ENCODE measurements at regions not wholly inside any gene's neighbourhood (a gene's known extent, or its start where the extent isn't known, plus 50 kb on each side); places are given as distances from the start of the nearest gene placed in this dataset.

DNA sequence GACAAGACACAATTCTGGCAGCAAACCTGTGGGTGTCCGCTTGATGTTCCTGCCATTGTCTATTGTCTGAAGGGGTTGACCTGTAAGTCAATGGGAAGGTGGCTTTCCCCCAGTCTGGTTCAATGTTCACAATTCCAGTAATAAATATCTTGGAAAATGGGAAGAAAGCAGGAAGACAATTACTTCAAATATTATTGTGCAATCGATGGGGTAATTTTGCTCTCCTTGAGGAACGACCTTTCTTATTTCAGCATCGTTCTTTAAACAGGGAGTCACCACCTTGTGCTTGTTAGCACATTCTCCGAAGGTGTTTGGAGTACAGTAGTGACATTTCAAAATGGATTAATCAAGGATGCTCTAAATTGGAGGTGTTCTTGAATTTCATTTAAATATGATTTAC is 136.9 kb downstream of the BTBD3 start:
- TF ChIP-seq, protein P1, sequence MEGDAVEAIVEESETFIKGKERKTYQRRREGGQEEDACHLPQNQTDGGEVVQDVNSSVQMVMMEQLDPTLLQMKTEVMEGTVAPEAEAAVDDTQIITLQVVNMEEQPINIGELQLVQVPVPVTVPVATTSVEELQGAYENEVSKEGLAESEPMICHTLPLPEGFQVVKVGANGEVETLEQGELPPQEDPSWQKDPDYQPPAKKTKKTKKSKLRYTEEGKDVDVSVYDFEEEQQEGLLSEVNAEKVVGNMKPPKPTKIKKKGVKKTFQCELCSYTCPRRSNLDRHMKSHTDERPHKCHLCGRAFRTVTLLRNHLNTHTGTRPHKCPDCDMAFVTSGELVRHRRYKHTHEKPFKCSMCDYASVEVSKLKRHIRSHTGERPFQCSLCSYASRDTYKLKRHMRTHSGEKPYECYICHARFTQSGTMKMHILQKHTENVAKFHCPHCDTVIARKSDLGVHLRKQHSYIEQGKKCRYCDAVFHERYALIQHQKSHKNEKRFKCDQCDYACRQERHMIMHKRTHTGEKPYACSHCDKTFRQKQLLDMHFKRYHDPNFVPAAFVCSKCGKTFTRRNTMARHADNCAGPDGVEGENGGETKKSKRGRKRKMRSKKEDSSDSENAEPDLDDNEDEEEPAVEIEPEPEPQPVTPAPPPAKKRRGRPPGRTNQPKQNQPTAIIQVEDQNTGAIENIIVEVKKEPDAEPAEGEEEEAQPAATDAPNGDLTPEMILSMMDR (IDR thresholded peaks at IDR 0.05; ENCODE audit: insufficient read depth, low read depth, low read length, missing control alignments): no peak
- no peak overlapping the region for H3K4me3 ChIP-seq (ENCODE audit: low read depth, low read length)
- no peak for DNase-seq (ENCODE audit: low read depth)

DNA sequence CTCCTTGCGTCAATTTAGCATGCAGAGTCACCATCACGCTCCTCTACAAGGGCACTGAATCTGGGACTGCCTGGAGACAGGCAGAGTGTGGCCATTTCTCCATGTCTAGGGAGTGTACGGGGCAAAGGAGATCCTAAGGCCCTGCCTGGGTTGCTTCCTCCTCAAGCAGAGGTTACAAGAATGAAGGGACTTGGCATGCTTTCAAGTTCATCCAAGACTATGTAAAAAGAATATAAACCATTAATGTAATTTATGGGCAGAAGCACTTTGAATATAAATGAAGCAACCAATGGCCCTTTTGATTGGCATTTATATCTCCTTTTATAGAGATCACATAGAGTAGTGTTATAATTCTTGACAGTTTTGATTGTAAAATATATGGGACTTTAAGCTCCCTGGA is 137.5 kb downstream of the BTBD3 start:
- DNase-seq (ENCODE audit: low read depth): no peak
- H3K4me3 ChIP-seq (ENCODE audit: low read depth, low read length): no peak overlapping the region
- TF ChIP-seq, protein P1 (IDR thresholded peaks at IDR 0.05; ENCODE audit: insufficient read depth, low read depth, low read length, missing control alignments): no peak

- no peak overlapping the region for H3K4me3 ChIP-seq (ENCODE audit: low read depth, low read length)
- TF ChIP-seq, protein P1 (IDR thresholded peaks at IDR 0.05; ENCODE audit: insufficient read depth, low read depth, low read length, missing control alignments): no peak
- no peak for DNase-seq (ENCODE audit: low read depth)
Observed at GRCh38 chr20:12056839-12057238, 139.1 kb downstream of the BTBD3 start.

DNA sequence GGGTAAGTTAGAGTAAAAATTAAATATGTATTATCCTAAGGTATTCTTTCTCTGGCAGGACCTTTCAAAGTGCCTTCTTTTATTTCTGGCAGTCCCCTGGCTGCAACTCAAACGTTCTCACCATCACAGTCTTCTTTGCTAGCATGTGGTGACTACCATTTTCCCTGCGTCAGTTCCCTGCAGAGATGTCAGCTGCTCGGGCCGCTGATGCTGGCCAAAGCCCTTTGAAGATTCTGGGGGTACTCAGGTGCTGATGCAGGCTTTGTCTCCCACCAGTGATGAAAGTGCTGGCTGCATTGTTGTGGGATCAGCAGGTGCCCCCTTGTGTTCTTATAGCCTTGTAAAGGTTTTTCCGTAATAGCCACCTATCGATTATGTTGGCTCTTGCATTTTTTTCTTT is 140.1 kb downstream of the BTBD3 start:
- TF ChIP-seq, protein P1 (IDR thresholded peaks at IDR 0.05; ENCODE audit: insufficient read depth, low read depth, low read length, missing control alignments): no peak
- H3K4me3 ChIP-seq (ENCODE audit: low read depth, low read length): no peak overlapping the region
- DNase-seq (ENCODE audit: low read depth): no peak

GRCh38 chr20:12058216-12058615 is 140.5 kb downstream of the BTBD3 start:
- TF ChIP-seq, protein P1 (IDR thresholded peaks at IDR 0.05; ENCODE audit: insufficient read depth, low read depth, low read length, missing control alignments): no peak
- no peak overlapping the region for H3K4me3 ChIP-seq (ENCODE audit: low read depth, low read length)
- DNase-seq (ENCODE audit: low read depth): no peak

- DNase-seq (ENCODE audit: low read depth): no peak
- TF ChIP-seq, protein P1 (IDR thresholded peaks at IDR 0.05; ENCODE audit: insufficient read depth, low read depth, low read length, missing control alignments): no peak
- no peak overlapping the region for H3K4me3 ChIP-seq (ENCODE audit: low read depth, low read length)
Observed at GRCh38 chr20:12061466-12061865, 143.8 kb downstream of the BTBD3 start.

GRCh38 chr20:12063106-12063684 is 145.5 kb downstream of the BTBD3 start:
- TF ChIP-seq, protein P1 (IDR thresholded peaks at IDR 0.05; ENCODE audit: insufficient read depth, low read depth, low read length, missing control alignments): no peak
- no peak for DNase-seq (ENCODE audit: low read depth)

More at GRCh38 chr20:12063106-12063684, 145.5 kb downstream of the BTBD3 start:
- H3K4me3 ChIP-seq (ENCODE audit: low read depth, low read length): no peak overlapping the region
